ENCODE measurements at regions not wholly inside any gene's neighbourhood (a gene's known extent, or its start where the extent isn't known, plus 50 kb on each side); places are given as distances from the start of the nearest gene placed in this dataset.

DNA sequence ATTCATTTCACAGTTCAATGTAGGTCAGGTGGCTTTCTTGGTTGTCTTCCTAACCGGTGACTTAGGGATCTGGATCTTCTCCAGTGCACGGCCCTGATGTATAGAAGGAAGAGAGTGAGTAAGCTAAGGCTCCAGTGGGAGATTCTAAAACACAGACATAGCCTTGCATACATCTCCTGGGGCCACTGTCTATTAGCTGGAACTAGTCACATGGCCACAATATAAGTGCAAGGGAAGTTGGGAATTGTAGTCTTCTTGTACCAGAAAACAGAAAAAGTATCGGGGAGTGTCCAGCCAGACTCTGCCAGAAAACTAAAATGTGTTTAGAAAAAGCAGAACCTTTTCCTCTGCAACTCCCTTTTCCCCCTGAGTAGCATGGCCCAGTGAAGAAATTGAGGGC, 531.6 kb downstream of the VRK1 start (continued):
- TF ChIP-seq, protein P1, sequence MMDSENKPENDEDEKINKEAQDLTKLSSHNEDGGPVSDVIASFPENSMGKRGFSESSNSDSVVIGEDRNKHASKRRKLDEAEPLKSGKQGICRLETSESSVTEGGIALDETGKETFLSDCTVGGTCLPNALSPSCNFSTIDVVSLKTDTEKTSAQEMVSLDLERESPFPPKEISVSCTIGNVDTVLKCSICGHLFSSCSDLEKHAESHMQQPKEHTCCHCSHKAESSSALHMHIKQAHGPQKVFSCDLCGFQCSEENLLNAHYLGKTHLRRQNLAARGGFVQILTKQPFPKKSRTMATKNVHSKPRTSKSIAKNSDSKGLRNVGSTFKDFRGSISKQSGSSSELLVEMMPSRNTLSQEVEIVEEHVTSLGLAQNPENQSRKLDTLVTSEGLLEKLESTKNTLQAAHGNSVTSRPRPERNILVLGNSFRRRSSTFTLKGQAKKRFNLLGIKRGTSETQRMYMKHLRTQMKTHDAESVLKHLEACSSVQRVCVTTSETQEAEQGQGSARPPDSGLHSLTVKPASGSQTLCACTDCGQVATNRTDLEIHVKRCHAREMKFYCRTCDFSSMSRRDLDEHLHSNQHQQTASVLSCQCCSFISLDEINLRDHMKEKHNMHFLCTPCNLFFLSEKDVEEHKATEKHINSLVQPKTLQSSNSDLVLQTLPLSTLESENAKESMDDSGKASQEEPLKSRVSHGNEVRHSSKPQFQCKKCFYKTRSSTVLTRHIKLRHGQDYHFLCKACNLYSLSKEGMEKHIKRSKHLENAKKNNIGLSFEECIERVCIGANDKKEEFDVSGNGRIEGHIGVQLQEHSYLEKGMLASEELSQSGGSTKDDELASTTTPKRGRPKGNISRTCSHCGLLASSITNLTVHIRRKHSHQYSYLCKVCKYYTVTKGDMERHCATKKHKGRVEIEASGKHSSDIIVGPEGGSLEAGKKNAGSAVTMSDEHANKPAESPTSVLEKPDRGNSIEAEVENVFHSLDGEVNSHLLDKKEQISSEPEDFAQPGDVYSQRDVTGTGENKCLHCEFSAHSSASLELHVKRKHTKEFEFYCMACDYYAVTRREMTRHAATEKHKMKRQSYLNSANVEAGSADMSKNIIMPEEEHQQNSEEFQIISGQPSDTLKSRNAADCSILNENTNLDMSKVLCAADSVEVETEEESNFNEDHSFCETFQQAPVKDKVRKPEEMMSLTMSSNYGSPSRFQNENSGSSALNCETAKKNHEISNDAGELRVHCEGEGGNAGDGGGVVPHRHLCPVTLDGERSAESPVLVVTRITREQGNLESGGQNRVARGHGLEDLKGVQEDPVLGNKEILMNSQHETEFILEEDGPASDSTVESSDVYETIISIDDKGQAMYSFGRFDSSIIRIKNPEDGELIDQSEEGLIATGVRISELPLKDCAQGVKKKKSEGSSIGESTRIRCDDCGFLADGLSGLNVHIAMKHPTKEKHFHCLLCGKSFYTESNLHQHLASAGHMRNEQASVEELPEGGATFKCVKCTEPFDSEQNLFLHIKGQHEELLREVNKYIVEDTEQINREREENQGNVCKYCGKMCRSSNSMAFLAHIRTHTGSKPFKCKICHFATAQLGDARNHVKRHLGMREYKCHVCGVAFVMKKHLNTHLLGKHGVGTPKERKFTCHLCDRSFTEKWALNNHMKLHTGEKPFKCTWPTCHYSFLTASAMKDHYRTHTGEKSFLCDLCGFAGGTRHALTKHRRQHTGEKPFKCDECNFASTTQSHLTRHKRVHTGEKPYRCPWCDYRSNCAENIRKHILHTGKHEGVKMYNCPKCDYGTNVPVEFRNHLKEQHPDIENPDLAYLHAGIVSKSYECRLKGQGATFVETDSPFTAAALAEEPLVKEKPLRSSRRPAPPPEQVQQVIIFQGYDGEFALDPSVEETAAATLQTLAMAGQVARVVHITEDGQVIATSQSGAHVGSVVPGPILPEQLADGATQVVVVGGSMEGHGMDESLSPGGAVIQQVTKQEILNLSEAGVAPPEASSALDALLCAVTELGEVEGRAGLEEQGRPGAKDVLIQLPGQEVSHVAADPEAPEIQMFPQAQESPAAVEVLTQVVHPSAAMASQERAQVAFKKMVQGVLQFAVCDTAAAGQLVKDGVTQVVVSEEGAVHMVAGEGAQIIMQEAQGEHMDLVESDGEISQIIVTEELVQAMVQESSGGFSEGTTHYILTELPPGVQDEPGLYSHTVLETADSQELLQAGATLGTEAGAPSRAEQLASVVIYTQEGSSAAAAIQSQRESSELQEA (CRISPR knock-in tag; IDR thresholded peaks at IDR 0.05; ENCODE audit: not compliant biosample characterization): no peak
- TF ChIP-seq ZNF121 (CRISPR knock-in tag; IDR thresholded peaks at IDR 0.05): no peak
- no peak for TF ChIP-seq PCBP1 (IDR thresholded peaks at IDR 0.05; ENCODE audit: borderline replicate concordance, low read depth, low read length)
- no peak for TF ChIP-seq ZNF124 (CRISPR knock-in tag; IDR thresholded peaks at IDR 0.05)
- TF ChIP-seq MIXL1 (CRISPR knock-in tag; IDR thresholded peaks at IDR 0.05): no peak
- TF ChIP-seq RBFOX2 (IDR thresholded peaks at IDR 0.05; ENCODE audit: low read depth, low read length): no peak
- no peak for TF ChIP-seq ZFP36L1 (CRISPR knock-in tag; IDR thresholded peaks at IDR 0.05)
- TF ChIP-seq ZNF713 (CRISPR knock-in tag; IDR thresholded peaks at IDR 0.05): no peak
- TF ChIP-seq ZNF7 (CRISPR knock-in tag; IDR thresholded peaks at IDR 0.05): no peak

Data from HepG2 (cell line).